ENCODE measurements at regions not wholly inside any gene's neighbourhood (a gene's known extent, or its start where the extent isn't known, plus 50 kb on each side); places are given as distances from the start of the nearest gene placed in this dataset.

- intact Hi-C loops (cut with DNase I; ENCODE audit: low total_unique reads) (no loop called here), in situ Hi-C loops (cut with MboI; ENCODE audit: low sequenced_read_pairs in 4 of 4) (loop anchor here (5.0 to 10.0 kb wide), 3 partner anchors 82 to 345 kb away; partner anchors contain the start of gene BHLHE40 (in 1 of the 4))
- no peaks in the 10 kb centered on the region for H3K36me3 ChIP-seq
- H3K4me1 ChIP-seq, result peaks cover 21 to 22% of the 10 kb centered on the region in 2 donors
- DNase-seq (no peak), ATAC-seq (no peak)
- no peaks in the 10 kb centered on the region for H3K9me3 ChIP-seq
- H3K4me3 ChIP-seq, result no peak overlapping the region
- TF ChIP-seq POLR2A (IDR thresholded peaks at IDR 0.05), result no peak
- no peak for TF ChIP-seq CTCF (IDR thresholded peaks at IDR 0.05 in 4 of 5, conservative IDR thresholded peaks at IDR 0.05 in 1 of 5)
- no peak overlapping the region for H3K27ac ChIP-seq
- no peaks in the 10 kb centered on the region for H3K27me3 ChIP-seq
Observed at GRCh38 chr3:5059782-5060181, 62.3 kb upstream of the ARL8B start.

- Histone ChIP-seq H3K27ac (no peak overlapping the region), H3K9me3 (no peaks in the 10 kb centered on the region), H3K4me1 (peaks cover 15% of the 10 kb centered on the region in 2 donors), H3K4me3 (no peak overlapping the region), H3K36me3 (no peaks in the 10 kb centered on the region), H3K27me3 (no peaks in the 10 kb centered on the region)
- intact Hi-C loops (cut with DNase I; ENCODE audit: low total_unique reads), result no loop called here
- TF ChIP-seq POLR2A (IDR thresholded peaks at IDR 0.05) (no peak), CTCF (IDR thresholded peaks at IDR 0.05 in 4 of 5, conservative IDR thresholded peaks at IDR 0.05 in 1 of 5) (no peak)
- in situ Hi-C loops (cut with MboI; ENCODE audit: low sequenced_read_pairs in 4 of 4), result no loop called here
- ATAC-seq, result no peak
- no peak for DNase-seq
Observed at GRCh38 chr3:5061218-5061569, 60.9 kb upstream of the ARL8B start.

GRCh38 chr3:5063724-5064123 lies 58.4 kb upstream of the ARL8B start:
- intact Hi-C loops (cut with DNase I; ENCODE audit: low total_unique reads) (no loop called here), in situ Hi-C loops (cut with MboI; ENCODE audit: low sequenced_read_pairs in 4 of 4) (no loop called here)
- no peak for DNase-seq

GRCh38 chr3:5068531-5069050 lies 53.5 kb upstream of the ARL8B start:
- TF ChIP-seq CTCF (IDR thresholded peaks at IDR 0.05 in 4 of 5, conservative IDR thresholded peaks at IDR 0.05 in 1 of 5) (no peak), POLR2A (IDR thresholded peaks at IDR 0.05) (no peak)
- no peak overlapping the region for H3K4me3 ChIP-seq
- in situ Hi-C loops (cut with MboI; ENCODE audit: low sequenced_read_pairs in 4 of 4) (no loop called here), intact Hi-C loops (cut with DNase I; ENCODE audit: low total_unique reads) (no loop called here)
- H3K9me3 ChIP-seq, result no peaks in the 10 kb centered on the region
- H3K27ac ChIP-seq, result no peak overlapping the region
- ATAC-seq (no peak), DNase-seq (no peak)
- H3K4me1 ChIP-seq, result peaks cover 9 to 10% of the 10 kb centered on the region in 2 donors
- no peaks in the 10 kb centered on the region for H3K36me3 ChIP-seq
- no peaks in the 10 kb centered on the region for H3K27me3 ChIP-seq

More at GRCh38 chr3:5063724-5064123, 58.4 kb upstream of the ARL8B start:
- Histone ChIP-seq H3K27me3 (no peaks in the 10 kb centered on the region), H3K9me3 (no peaks in the 10 kb centered on the region), H3K4me1 (no peaks in the 10 kb centered on the region), H3K4me3 (no peak overlapping the region), H3K27ac (no peak overlapping the region), H3K36me3 (no peaks in the 10 kb centered on the region)
- no peak for ATAC-seq
- TF ChIP-seq CTCF (IDR thresholded peaks at IDR 0.05 in 4 of 5, conservative IDR thresholded peaks at IDR 0.05 in 1 of 5), result no peak
- TF ChIP-seq POLR2A (IDR thresholded peaks at IDR 0.05), result no peak

GRCh38 chr3:5069627-5070026 lies 52.5 kb upstream of the ARL8B start:
- H3K4me3 ChIP-seq, result no peak overlapping the region
- intact Hi-C loops (cut with DNase I; ENCODE audit: low total_unique reads) (loop anchor here (5.0 kb wide), 1 partner anchor 352 kb away; no protein-coding TSS in a partner anchor), in situ Hi-C loops (cut with MboI; ENCODE audit: low sequenced_read_pairs in 4 of 4) (no loop called here)
- no peaks in the 10 kb centered on the region for H3K9me3 ChIP-seq
- no peaks in the 10 kb centered on the region for H3K36me3 ChIP-seq
- no peaks in the 10 kb centered on the region for H3K27me3 ChIP-seq
- DNase-seq, result no peak
- no peak overlapping the region for H3K27ac ChIP-seq
- no peak for TF ChIP-seq POLR2A (IDR thresholded peaks at IDR 0.05)
- TF ChIP-seq CTCF (IDR thresholded peaks at IDR 0.05 in 4 of 5, conservative IDR thresholded peaks at IDR 0.05 in 1 of 5), result no peak
- H3K4me1 ChIP-seq, result peaks cover 9 to 10% of the 10 kb centered on the region in 2 donors
- ATAC-seq, result no peak

All from gastrocnemius medialis (tissue), 4 donors.